ENCODE measurements at regions not wholly inside any gene's neighbourhood (a gene's known extent, or its start where the extent isn't known, plus 50 kb on each side); places are given as distances from the start of the nearest gene placed in this dataset.

DNA sequence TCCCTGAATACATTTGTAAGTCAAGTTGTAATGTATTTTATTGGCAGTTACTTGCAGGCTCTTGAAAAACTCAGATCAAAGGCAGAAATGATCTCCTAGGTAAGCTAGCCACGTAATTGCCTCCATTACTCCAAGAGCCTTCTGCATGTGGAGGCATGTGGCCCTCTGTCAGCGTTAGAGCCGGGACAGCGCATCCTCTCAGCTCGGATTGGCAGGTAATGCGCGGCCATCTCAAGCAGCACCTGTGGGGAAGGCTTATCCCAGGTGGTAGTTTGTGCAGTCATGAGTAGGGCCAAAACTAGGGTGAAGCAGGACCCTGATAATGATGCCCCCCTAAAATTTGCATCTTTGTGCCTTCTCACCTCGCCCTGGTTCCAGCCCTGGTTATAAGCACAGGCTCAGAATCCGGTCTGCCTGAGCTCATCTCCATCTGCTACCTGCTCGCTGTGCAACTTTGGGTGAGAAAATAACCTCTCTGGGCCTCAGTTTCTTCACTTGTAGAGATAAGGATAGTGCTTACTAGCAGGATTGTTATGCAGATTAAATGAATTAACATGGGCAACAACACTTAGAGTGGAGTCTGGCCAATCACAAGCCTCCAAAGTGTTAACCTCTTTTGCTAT is 157.5 kb upstream of the PMEPA1 start:
- Mint-ChIP-seq H3K9me3 (peaks cover 11% of the 10 kb centered on the region), H3K27ac (no peak overlapping the region), H3K4me1 (peaks cover 5% of the 10 kb centered on the region), H3K27me3 (ENCODE audit: low read depth, poor library complexity) (peaks cover 18% of the 10 kb centered on the region), H3K36me3 (ENCODE audit: low read depth) (no peaks in the 10 kb centered on the region), H3K4me3 (no peak overlapping the region)
- no peak for DNase-seq
- TF ChIP-seq, protein P1, sequence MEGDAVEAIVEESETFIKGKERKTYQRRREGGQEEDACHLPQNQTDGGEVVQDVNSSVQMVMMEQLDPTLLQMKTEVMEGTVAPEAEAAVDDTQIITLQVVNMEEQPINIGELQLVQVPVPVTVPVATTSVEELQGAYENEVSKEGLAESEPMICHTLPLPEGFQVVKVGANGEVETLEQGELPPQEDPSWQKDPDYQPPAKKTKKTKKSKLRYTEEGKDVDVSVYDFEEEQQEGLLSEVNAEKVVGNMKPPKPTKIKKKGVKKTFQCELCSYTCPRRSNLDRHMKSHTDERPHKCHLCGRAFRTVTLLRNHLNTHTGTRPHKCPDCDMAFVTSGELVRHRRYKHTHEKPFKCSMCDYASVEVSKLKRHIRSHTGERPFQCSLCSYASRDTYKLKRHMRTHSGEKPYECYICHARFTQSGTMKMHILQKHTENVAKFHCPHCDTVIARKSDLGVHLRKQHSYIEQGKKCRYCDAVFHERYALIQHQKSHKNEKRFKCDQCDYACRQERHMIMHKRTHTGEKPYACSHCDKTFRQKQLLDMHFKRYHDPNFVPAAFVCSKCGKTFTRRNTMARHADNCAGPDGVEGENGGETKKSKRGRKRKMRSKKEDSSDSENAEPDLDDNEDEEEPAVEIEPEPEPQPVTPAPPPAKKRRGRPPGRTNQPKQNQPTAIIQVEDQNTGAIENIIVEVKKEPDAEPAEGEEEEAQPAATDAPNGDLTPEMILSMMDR (IDR thresholded peaks at IDR 0.05) = no peak

DNA sequence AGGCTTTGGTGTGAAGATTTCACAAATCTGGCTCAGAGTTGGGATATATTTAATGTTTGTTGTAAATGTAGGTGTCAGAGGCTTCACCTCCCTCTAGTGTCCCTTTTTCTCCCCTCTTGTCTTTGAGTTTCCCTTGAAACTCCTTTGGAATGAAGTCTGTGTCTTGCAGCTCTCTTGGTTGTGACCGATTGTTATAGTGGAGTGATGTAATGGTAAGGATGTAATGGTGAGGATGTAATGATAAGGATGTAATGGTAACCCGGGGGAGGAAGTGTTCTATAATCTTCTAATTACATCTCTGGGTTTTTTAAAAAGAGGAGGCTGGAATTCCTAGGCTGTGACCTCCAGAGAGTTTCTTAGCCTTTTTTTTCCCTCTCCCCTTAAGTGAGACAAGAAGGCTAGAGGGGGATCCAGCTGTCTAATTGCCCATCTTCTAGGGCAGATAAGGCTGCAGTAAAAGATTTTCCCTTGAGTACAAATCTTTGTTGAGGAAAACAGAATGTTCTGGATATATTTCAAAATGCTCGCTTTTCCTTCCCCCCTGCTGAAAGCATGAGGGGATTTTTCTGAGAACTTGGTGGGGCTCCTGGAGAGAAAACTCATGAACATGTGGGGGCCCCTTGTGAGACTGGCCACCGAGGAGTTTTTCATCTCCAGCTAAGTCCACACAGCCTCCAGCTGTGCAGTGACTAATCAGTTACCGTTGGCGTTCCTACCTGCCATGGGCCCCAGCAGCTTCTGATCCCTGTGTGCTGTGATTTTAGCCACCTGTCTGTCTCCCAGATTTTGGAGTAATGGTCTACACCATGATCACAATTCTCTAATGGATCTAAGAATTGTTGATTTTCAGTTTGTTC is 156.7 kb upstream of the PMEPA1 start:
- Mint-ChIP-seq H3K4me1 (peaks cover 5% of the 10 kb centered on the region), H3K36me3 (ENCODE audit: low read depth) (no peaks in the 10 kb centered on the region), H3K27ac (no peak overlapping the region), H3K9me3 (peaks cover 11% of the 10 kb centered on the region), H3K27me3 (ENCODE audit: low read depth, poor library complexity) (peaks cover 18% of the 10 kb centered on the region), H3K4me3 (no peak overlapping the region)
- TF ChIP-seq, protein P1 (IDR thresholded peaks at IDR 0.05) = no peak
- DNase-seq = no peak

DNA sequence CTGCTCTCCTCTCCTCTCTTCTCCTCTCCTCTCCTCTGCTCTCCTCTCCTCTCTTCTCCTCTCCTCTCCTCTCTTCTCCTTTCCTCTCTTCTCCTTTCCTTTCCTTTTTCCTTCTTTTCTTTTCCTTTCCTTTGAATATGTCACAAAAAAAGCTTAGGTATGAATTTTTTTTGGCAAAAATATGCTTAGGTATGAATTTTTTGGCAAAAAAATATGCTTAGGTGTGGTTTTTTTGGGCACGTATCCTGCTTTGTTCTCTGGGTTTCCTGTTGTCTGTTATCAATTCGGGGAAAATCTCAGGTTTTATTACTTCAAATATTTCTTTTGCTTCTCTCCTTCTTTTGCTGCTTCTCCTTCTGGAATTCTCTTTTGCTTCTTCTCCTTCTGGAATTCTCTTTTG is 155.5 kb upstream of the PMEPA1 start:
- Mint-ChIP-seq H3K4me1 (peaks cover 5% of the 10 kb centered on the region), H3K9me3 (peaks cover 14% of the 10 kb centered on the region), H3K27me3 (ENCODE audit: low read depth, poor library complexity) (peaks cover 21% of the 10 kb centered on the region), H3K4me3 (peak overlapping the region; percentile 19), H3K27ac (no peak overlapping the region), H3K36me3 (ENCODE audit: low read depth) (no peaks in the 10 kb centered on the region)
- TF ChIP-seq, protein P1 (IDR thresholded peaks at IDR 0.05) = no peak
- no peak for DNase-seq

DNA sequence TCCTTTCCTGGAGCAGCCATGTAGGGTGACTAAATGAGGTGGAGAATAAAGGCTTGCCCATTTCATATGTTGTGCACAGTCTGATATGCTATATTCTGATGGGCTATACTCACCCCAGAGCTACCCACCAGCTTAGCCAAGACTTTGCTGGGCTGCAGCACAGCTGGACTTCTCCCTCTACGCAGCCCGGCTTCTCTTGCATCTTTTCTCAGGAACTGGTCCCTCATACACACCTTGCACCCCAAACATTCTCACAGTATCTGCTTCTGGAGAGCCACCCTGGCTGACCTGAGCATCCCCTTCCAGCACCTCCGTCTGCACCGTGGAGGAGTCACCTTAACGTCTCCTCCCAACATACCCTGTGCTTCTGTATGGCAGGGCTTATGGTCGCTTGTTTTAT is 150.8 kb upstream of the PMEPA1 start:
- Mint-ChIP-seq H3K4me3 (no peak overlapping the region), H3K9me3 (peaks cover 14% of the 10 kb centered on the region), H3K27ac (no peak overlapping the region), H3K4me1 (no peaks in the 10 kb centered on the region), H3K36me3 (ENCODE audit: low read depth) (no peaks in the 10 kb centered on the region), H3K27me3 (ENCODE audit: low read depth, poor library complexity) (peaks cover 19% of the 10 kb centered on the region)
- TF ChIP-seq, protein P1 (IDR thresholded peaks at IDR 0.05) = no peak
- no peak for DNase-seq

DNA sequence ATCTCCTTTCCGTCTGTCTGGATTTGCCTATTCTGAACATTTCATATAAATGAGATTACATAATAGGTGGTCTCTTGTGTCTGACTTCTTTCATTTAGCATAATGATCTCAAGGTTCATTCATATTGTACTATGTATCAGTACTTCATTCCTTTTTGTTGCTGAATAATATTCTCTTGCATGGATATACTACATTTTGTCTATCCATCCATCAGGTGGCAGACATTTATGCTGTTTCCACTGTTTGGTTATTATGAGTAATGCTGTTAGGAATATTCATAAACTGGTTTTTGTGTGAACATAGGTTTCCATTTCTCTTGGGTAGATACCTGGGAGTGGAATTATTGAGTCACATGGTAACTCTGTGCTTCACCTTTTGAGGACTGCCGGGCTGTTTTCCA is 148.2 kb upstream of the PMEPA1 start:
- TF ChIP-seq, protein P1 (IDR thresholded peaks at IDR 0.05) = no peak
- no peak overlapping the region for H3K4me3 Mint-ChIP-seq
- no peak overlapping the region for H3K27ac Mint-ChIP-seq
- H3K9me3 Mint-ChIP-seq = peaks cover 6% of the 10 kb centered on the region
- no peaks in the 10 kb centered on the region for H3K36me3 Mint-ChIP-seq (ENCODE audit: low read depth)
- no peaks in the 10 kb centered on the region for H3K4me1 Mint-ChIP-seq
- no peak for DNase-seq
- peaks cover 17% of the 10 kb centered on the region for H3K27me3 Mint-ChIP-seq (ENCODE audit: low read depth, poor library complexity)
